ENCODE measurements at regions not wholly inside any gene's neighbourhood (a gene's known extent, or its start where the extent isn't known, plus 50 kb on each side); places are given as distances from the start of the nearest gene placed in this dataset.

- H3K27me3 ChIP-seq: no peaks in the 10 kb centered on the region
- H3K4me1 ChIP-seq: no peaks in the 10 kb centered on the region
- H3K9me3 ChIP-seq: peaks cover 20% of the 10 kb centered on the region; the same call in 1 of the 2 replicates
- H3K4me2 ChIP-seq: no peak overlapping the region
- H3K36me3 ChIP-seq: no peaks in the 10 kb centered on the region
- no peak overlapping the region for H3K4me3 ChIP-seq
- no peak overlapping the region for H3K27ac ChIP-seq
- H4K20me1 ChIP-seq: no peaks in the 10 kb centered on the region
- no peak for TF ChIP-seq Cebpa-rat (IDR thresholded peaks at IDR 0.05)
- H3K9ac ChIP-seq: no peak overlapping the region
Observed at GRCh38 chr9:81146241-81146640, 543.1 kb downstream of the TLE1 start.

GRCh38 chr9:81145331-81145963 is 543.9 kb downstream of the TLE1 start:
- Histone ChIP-seq H4K20me1 (no peaks in the 10 kb centered on the region), H3K27me3 (no peaks in the 10 kb centered on the region), H3K27ac (no peak overlapping the region), H3K9ac (no peak overlapping the region), H3K4me1 (no peaks in the 10 kb centered on the region), H3K9me3 (peaks cover 20% of the 10 kb centered on the region; the same call in 1 of the 2 replicates), H3K4me3 (no peak overlapping the region), H3K4me2 (no peak overlapping the region), H3K36me3 (no peaks in the 10 kb centered on the region)
- TF ChIP-seq Cebpa-rat (IDR thresholded peaks at IDR 0.05): no peak

- no peak for TF ChIP-seq Cebpa-rat (IDR thresholded peaks at IDR 0.05)
Observed at GRCh38 chr9:81141961-81142360, 547.4 kb downstream of the TLE1 start.

GRCh38 chr9:81137976-81138568 is 551.3 kb downstream of the TLE1 start:
- H3K27me3 ChIP-seq: no peaks in the 10 kb centered on the region
- H3K4me3 ChIP-seq: no peak overlapping the region
- H3K4me1 ChIP-seq: 0 out of 2 replicates have a peak, but pooled peaks cover 5% of the 10 kb centered on the region
- H3K9ac ChIP-seq: no peak overlapping the region
- no peaks in the 10 kb centered on the region for H3K36me3 ChIP-seq
- no peak for TF ChIP-seq Cebpa-rat (IDR thresholded peaks at IDR 0.05)
- no peak overlapping the region for H3K27ac ChIP-seq
- no peak overlapping the region for H3K4me2 ChIP-seq
- peaks cover 12% of the 10 kb centered on the region; the same call in 1 of the 2 replicates for H3K9me3 ChIP-seq
- H4K20me1 ChIP-seq: no peaks in the 10 kb centered on the region

More at GRCh38 chr9:81141961-81142360, 547.4 kb downstream of the TLE1 start:
- Histone ChIP-seq H3K9ac (no peak overlapping the region), H3K9me3 (no peaks in the 10 kb centered on the region), H3K4me1 (0 out of 2 replicates have a peak, but pooled peaks cover 5% of the 10 kb centered on the region), H4K20me1 (no peaks in the 10 kb centered on the region), H3K4me3 (no peak overlapping the region), H3K27ac (no peak overlapping the region), H3K4me2 (no peak overlapping the region), H3K27me3 (no peaks in the 10 kb centered on the region), H3K36me3 (no peaks in the 10 kb centered on the region)

- peaks cover 19% of the 10 kb centered on the region for H3K4me1 ChIP-seq
- H3K36me3 ChIP-seq: no peaks in the 10 kb centered on the region
- H3K9ac ChIP-seq: no peak overlapping the region
- TF ChIP-seq Cebpa-rat (IDR thresholded peaks at IDR 0.05): no peak
- H3K4me3 ChIP-seq: no peak overlapping the region
- no peaks in the 10 kb centered on the region for H4K20me1 ChIP-seq
- H3K27me3 ChIP-seq: no peaks in the 10 kb centered on the region
- H3K4me2 ChIP-seq: peak overlapping the region; percentile 57
- no peak overlapping the region for H3K27ac ChIP-seq
- peaks cover 14% of the 10 kb centered on the region; the same call in 1 of the 2 replicates for H3K9me3 ChIP-seq
Observed at GRCh38 chr9:81132796-81133195, 556.6 kb downstream of the TLE1 start.

GRCh38 chr9:81132318-81132717 is 557.0 kb downstream of the TLE1 start:
- Histone ChIP-seq H3K36me3 (no peaks in the 10 kb centered on the region), H3K9me3 (peaks cover 14% of the 10 kb centered on the region; the same call in 1 of the 2 replicates), H3K4me2 (peak overlapping the region; percentile 57), H3K9ac (no peak overlapping the region), H3K4me1 (peaks cover 19% of the 10 kb centered on the region), H3K27ac (no peak overlapping the region), H4K20me1 (no peaks in the 10 kb centered on the region), H3K4me3 (no peak overlapping the region), H3K27me3 (no peaks in the 10 kb centered on the region)
- TF ChIP-seq Cebpa-rat (IDR thresholded peaks at IDR 0.05): no peak

- Histone ChIP-seq H3K4me3 (no peak overlapping the region), H3K4me2 (no peak overlapping the region), H4K20me1 (no peaks in the 10 kb centered on the region), H3K27me3 (no peaks in the 10 kb centered on the region), H3K4me1 (peaks cover 33% of the 10 kb centered on the region), H3K9me3 (peaks cover 8% of the 10 kb centered on the region; the same call in 1 of the 2 replicates), H3K9ac (no peak overlapping the region), H3K27ac (no peak overlapping the region), H3K36me3 (no peaks in the 10 kb centered on the region)
- no peak for TF ChIP-seq Cebpa-rat (IDR thresholded peaks at IDR 0.05)
Observed at GRCh38 chr9:81128701-81129100, 560.6 kb downstream of the TLE1 start.

- no peaks in the 10 kb centered on the region for H4K20me1 ChIP-seq
- TF ChIP-seq Cebpa-rat (IDR thresholded peaks at IDR 0.05): no peak
- no peaks in the 10 kb centered on the region for H3K27me3 ChIP-seq
- peak overlapping the region; percentile 39 for H3K4me2 ChIP-seq
- no peak overlapping the region for H3K4me3 ChIP-seq
- H3K9me3 ChIP-seq: peaks cover 22% of the 10 kb centered on the region
- no peak overlapping the region for H3K27ac ChIP-seq
- peaks cover 14% of the 10 kb centered on the region for H3K4me1 ChIP-seq
- H3K36me3 ChIP-seq: no peaks in the 10 kb centered on the region
- H3K9ac ChIP-seq: no peak overlapping the region
Observed at GRCh38 chr9:81125446-81126092, 563.8 kb downstream of the TLE1 start.

GRCh38 chr9:81123526-81123925 is 565.8 kb downstream of the TLE1 start:
- Histone ChIP-seq H3K27ac (no peak overlapping the region), H3K9me3 (peaks cover 22% of the 10 kb centered on the region), H3K9ac (no peak overlapping the region), H3K4me1 (peaks cover 14% of the 10 kb centered on the region), H3K27me3 (no peaks in the 10 kb centered on the region), H3K4me3 (no peak overlapping the region), H3K36me3 (no peaks in the 10 kb centered on the region), H4K20me1 (no peaks in the 10 kb centered on the region), H3K4me2 (no peak overlapping the region)
- TF ChIP-seq Cebpa-rat (IDR thresholded peaks at IDR 0.05): no peak

- Histone ChIP-seq H3K27me3 (no peaks in the 10 kb centered on the region), H3K4me3 (no peak overlapping the region), H3K9ac (no peak overlapping the region), H4K20me1 (no peaks in the 10 kb centered on the region), H3K9me3 (peaks cover 22% of the 10 kb centered on the region), H3K4me2 (no peak overlapping the region), H3K36me3 (no peaks in the 10 kb centered on the region), H3K4me1 (peaks cover 15% of the 10 kb centered on the region), H3K27ac (no peak overlapping the region)
- TF ChIP-seq Cebpa-rat (IDR thresholded peaks at IDR 0.05): no peak
Observed at GRCh38 chr9:81122749-81123148, 566.6 kb downstream of the TLE1 start.

Data from BLaER1 (cell line).